ENCODE measurements at regions not wholly inside any gene's neighbourhood (a gene's known extent, or its start where the extent isn't known, plus 50 kb on each side); places are given as distances from the start of the nearest gene placed in this dataset.

DNA sequence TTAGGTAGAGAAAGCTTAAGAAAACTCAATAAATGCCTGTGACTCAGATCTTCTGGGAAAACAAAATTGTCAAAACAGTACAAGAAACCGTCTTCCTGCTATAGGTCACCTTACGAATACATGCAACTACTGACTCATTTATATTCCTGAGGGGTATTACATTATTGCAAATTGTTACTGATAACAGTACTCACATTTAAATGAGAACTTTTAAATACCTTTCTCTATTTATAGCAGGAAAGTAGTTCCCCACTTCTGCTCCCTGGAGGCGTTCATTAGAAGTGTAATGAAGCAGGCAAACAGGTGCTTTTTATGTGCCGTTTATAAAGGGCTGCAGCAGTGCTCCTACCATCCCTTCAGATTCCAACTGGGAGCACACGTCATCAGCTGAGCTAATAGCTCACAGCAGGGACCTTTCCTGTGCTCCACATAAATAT, 65.1 kb upstream of the RPRM start:
- FAIRE-seq: peak; percentile 50
- Histone ChIP-seq H2BK5ac (ENCODE audit: low read depth, low read length) (no peak overlapping the region), H3K36me3 (ENCODE audit: control insufficient read depth in 2 of 4, insufficient read depth in 4 of 4, low read length in 3 of 4) (peaks cover 0 to 5% (median 0%) of the 10 kb centered on the region in 4 experiments; a peak in 1 of 8 replicates)

More for the DNA sequence above, 65.1 kb upstream of the RPRM start:
- Histone ChIP-seq H3K23ac (ENCODE audit: insufficient read length) (no peak overlapping the region), H2BK20ac (ENCODE audit: low read length) (no peak overlapping the region), H4K8ac (ENCODE audit: extremely low read depth, insufficient read depth, low read length) (no peak overlapping the region), H3K56ac (replicated peaks; ENCODE audit: insufficient read length, low read depth, low read length) (no peak overlapping the region), H3K79me2 (ENCODE audit: control insufficient read depth in 1 of 2, insufficient read depth in 2 of 2, low read length in 2 of 2) (no peaks in the 10 kb centered on the region), H3K4me3 (ENCODE audit: extremely low read depth in 1 of 4, insufficient read depth in 2 of 4, low read depth in 3 of 4, low read length in 4 of 4) (peak overlapping the region in 1 of 4 experiments; percentile 14; a peak in 1 of 8 replicates), H3K4me1 (replicated peaks in 1 of 4; ENCODE audit: control insufficient read depth in 3 of 4, insufficient read depth in 4 of 4, low read length in 3 of 4) (peaks cover 0 to 2% (median under 1%) of the 10 kb centered on the region in 4 experiments; a peak in 2 of 7 replicates), H2BK15ac (ENCODE audit: low read length) (no peak overlapping the region), H3K4me2 (ENCODE audit: insufficient read depth in 1 of 2, low read depth in 2 of 2, low read length in 2 of 2) (peak overlapping the region; percentile 11 to 39; a peak in 2 of 4 replicates), H3K14ac (ENCODE audit: insufficient read length) (no peak overlapping the region), H3K27me3 (replicated peaks in 1 of 4; ENCODE audit: control insufficient read depth in 3 of 4, extremely low read depth in 1 of 4, insufficient read depth in 3 of 4, low read length in 3 of 4) (no peaks in the 10 kb centered on the region), H3K9me3 (ENCODE audit: insufficient read depth in 2 of 2, low read depth in 1 of 2, low read length in 1 of 2) (peaks cover 11 to 19% of the 10 kb centered on the region in 2 experiments), H3K79me1 (ENCODE audit: low read depth, low read length) (no peaks in the 10 kb centered on the region), H3K27ac (ENCODE audit: low read depth, low read length) (no peak overlapping the region), H4K91ac (replicated peaks; ENCODE audit: insufficient read length, low read length) (no peak overlapping the region), H3K23me2 (ENCODE audit: low read depth, low read length) (no peaks in the 10 kb centered on the region), H3K4ac (replicated peaks; ENCODE audit: insufficient read length, low read depth, low read length) (no peak overlapping the region), H3K9ac (replicated peaks in 1 of 4; ENCODE audit: extremely low read depth in 1 of 4, low read depth in 3 of 4, low read length in 3 of 4) (no peak overlapping the region), H2BK12ac (ENCODE audit: low read depth, low read length) (no peak overlapping the region), H4K20me1 (replicated peaks in 1 of 2; ENCODE audit: control insufficient read depth in 1 of 2, insufficient read depth in 2 of 2, low read length in 2 of 2) (no peaks in the 10 kb centered on the region), H2AK5ac (ENCODE audit: low read depth, low read length) (no peak overlapping the region), H4K5ac (ENCODE audit: insufficient read length, low read depth, low read length) (no peak overlapping the region), H3K18ac (ENCODE audit: extremely low read depth, low read length) (no peak overlapping the region), H2AFZ (ENCODE audit: low read length) (no peak overlapping the region), H2BK120ac (replicated peaks; ENCODE audit: low read depth, low read length) (no peak overlapping the region)
- WGBS, 2 experiments (ENCODE audit: extremely low coverage in 1 of 2, insufficient coverage in 1 of 2, insufficient read length in 1 of 2, insufficient replicate concordance in 2 of 2, low coverage in 1 of 2, low lambda C conversion rate in 2 of 2, missing lambda C conversion rate in 1 of 2): 15% methylated on average over 5 of the region's 5 CpGs; no CpG with 5 or more reads in 1 of the 2 experiments
- CTCF ChIA-PET (ENCODE audit: partially characterized antibody): interaction anchor here (0.7 to 1.4 kb wide), 3 partner anchors 12 to 65 kb away, joined by 3 to 4 read pairs (median 4); partner anchors contain the start of gene RPRM
- TF ChIP-seq CREB1 (IDR thresholded peaks at IDR 0.05): peak; percentile 70
- 0 out of 3 replicates have a peak, but pooled peaks of 1 of the 2 experiments have one; percentile 5 for TF ChIP-seq EP300 (IDR thresholded peaks at IDR 0.05; ENCODE audit: borderline replicate concordance in 1 of 2, low read depth in 2 of 2, low read length in 2 of 2)
- TF ChIP-seq NANOG (IDR thresholded peaks at IDR 0.05; ENCODE audit: insufficient read depth, low read depth, low read length, poor library complexity, severe bottlenecking): no peak
- TF ChIP-seq, protein P1, sequence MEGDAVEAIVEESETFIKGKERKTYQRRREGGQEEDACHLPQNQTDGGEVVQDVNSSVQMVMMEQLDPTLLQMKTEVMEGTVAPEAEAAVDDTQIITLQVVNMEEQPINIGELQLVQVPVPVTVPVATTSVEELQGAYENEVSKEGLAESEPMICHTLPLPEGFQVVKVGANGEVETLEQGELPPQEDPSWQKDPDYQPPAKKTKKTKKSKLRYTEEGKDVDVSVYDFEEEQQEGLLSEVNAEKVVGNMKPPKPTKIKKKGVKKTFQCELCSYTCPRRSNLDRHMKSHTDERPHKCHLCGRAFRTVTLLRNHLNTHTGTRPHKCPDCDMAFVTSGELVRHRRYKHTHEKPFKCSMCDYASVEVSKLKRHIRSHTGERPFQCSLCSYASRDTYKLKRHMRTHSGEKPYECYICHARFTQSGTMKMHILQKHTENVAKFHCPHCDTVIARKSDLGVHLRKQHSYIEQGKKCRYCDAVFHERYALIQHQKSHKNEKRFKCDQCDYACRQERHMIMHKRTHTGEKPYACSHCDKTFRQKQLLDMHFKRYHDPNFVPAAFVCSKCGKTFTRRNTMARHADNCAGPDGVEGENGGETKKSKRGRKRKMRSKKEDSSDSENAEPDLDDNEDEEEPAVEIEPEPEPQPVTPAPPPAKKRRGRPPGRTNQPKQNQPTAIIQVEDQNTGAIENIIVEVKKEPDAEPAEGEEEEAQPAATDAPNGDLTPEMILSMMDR (IDR thresholded peaks at IDR 0.05; ENCODE audit: control extremely low read depth in 1 of 3, insufficient read depth in 1 of 3, low read depth in 1 of 3, low read length in 3 of 3): peak in 1 of 3 experiments; percentile 17; a peak in 1 of 4 replicates
- peak; percentile 13 to 14; a peak in 1 of 4 replicates for TF ChIP-seq RAD21 (IDR thresholded peaks at IDR 0.05 in 1 of 2, conservative IDR thresholded peaks at IDR 0.05 in 1 of 2; ENCODE audit: low read depth in 2 of 2, low read length in 2 of 2)
- TF ChIP-seq TCF12 (IDR thresholded peaks at IDR 0.05; ENCODE audit: low read depth, low read length): 0 out of 2 replicates have a peak, but pooled peaks have one; percentile 44
- DNase-seq (ENCODE audit: low read depth in 1 of 2, low spot score in 2 of 2): no peak
- POLR2A ChIA-PET (ENCODE audit: partially characterized antibody): interaction anchor here (1.1 kb wide), 1 partner anchor 24 kb away, joined by 3 read pairs; no protein-coding TSS in a partner anchor
